ENCODE measurements at regions not wholly inside any gene's neighbourhood (a gene's known extent, or its start where the extent isn't known, plus 50 kb on each side); places are given as distances from the start of the nearest gene placed in this dataset.

DNA sequence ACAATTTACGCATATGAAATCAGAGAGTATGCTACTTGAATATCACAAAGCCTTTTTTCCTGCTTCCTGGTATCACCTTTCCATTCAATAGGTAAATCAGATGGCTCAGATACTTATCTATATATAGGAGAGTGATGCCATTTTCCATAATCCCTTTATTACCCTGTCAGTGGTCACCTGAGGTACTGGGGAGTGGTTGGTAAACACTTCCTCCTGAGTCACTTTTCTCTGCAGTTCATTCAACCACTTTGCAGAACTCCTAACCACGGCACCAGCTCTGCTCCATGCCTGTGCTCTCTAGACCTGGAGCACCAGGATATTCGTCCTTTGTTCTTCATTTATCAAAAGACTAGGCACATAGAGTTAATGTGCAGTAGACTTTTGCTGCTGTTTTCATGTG is 748.5 kb upstream of the KLHL1 start:
- TF ChIP-seq, protein P1, sequence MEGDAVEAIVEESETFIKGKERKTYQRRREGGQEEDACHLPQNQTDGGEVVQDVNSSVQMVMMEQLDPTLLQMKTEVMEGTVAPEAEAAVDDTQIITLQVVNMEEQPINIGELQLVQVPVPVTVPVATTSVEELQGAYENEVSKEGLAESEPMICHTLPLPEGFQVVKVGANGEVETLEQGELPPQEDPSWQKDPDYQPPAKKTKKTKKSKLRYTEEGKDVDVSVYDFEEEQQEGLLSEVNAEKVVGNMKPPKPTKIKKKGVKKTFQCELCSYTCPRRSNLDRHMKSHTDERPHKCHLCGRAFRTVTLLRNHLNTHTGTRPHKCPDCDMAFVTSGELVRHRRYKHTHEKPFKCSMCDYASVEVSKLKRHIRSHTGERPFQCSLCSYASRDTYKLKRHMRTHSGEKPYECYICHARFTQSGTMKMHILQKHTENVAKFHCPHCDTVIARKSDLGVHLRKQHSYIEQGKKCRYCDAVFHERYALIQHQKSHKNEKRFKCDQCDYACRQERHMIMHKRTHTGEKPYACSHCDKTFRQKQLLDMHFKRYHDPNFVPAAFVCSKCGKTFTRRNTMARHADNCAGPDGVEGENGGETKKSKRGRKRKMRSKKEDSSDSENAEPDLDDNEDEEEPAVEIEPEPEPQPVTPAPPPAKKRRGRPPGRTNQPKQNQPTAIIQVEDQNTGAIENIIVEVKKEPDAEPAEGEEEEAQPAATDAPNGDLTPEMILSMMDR (IDR thresholded peaks at IDR 0.05) = no peak
- no peak for TF ChIP-seq JUN (IDR thresholded peaks at IDR 0.05)
